K562 (cell line): ENCODE measurements at regions not wholly inside any gene's neighbourhood (a gene's known extent, or its start where the extent isn't known, plus 50 kb on each side); places are given as distances from the start of the nearest gene placed in this dataset.
"Not testable (repeated sequence)": the region's sequence is repeated elsewhere in the genome, so short reads cannot be mapped to it uniquely, and the experiment has no call there.

Experiments used
- ARID2 ChIP-seq: fragments of 450-650 bp; IDR thresholded peaks from 2 replicates; pipeline ENCODE4 v1.6.1; 2017; ENCODE audit warnings: antibody characterized with exemption, mild to moderate bottlenecking
- CEBPZ ChIP-seq: fragments of 150-350 bp; IDR thresholded peaks from 2 replicates; pipeline ENCODE4 v1.6.1; 2014; ENCODE audit warnings: low read depth, mild to moderate bottlenecking, low read length, borderline replicate concordance
- EZH2 ChIP-seq: IDR thresholded peaks from 2 replicates; pipeline ENCODE4 v1.6.1; 2012; ENCODE audit warnings: low read depth, mild to moderate bottlenecking, inconsistent platforms, low read length, borderline replicate concordance
- KLF6 ChIP-seq: fragments of 250-450 bp; sonication (Bioruptor Pico); IDR thresholded peaks from 2 replicates; pipeline ENCODE4 v1.4.0; 2020; ENCODE audit warnings: mild to moderate bottlenecking, moderate library complexity, borderline replicate concordance
- MECOM ChIP-seq: fragments of 250-450 bp; sonication (Bioruptor Pico); IDR thresholded peaks from 2 replicates; pipeline ENCODE4 v1.8.0; 2022; ENCODE audit warnings: inconsistent platforms
- MXI1 ChIP-seq: IDR thresholded peaks from 2 replicates; pipeline ENCODE4 v1.6.1; 2011; ENCODE audit warnings: low read depth, mild to moderate bottlenecking, improper control_type of control experiment, low read length
- NFYB ChIP-seq: IDR thresholded peaks from 2 replicates; pipeline ENCODE4 v1.6.1; 2011; ENCODE audit warnings: mild to moderate bottlenecking, moderate library complexity; ENCODE audit not compliant: insufficient read length; ENCODE audit errors: extremely low read depth
- PCBP1 ChIP-seq: fragments of 200-400 bp; formaldehyde crosslinking; IDR thresholded peaks from 2 replicates; pipeline ENCODE4 v1.6.1; 2018; ENCODE audit warnings: mild to moderate bottlenecking, low read depth, low read length; ENCODE audit not compliant: poor library complexity, severe bottlenecking
- POLR2A ChIP-seq: fragments of 450-650 bp; conservative IDR thresholded peaks from 2 replicates; pipeline ENCODE4 v1.6.1; 2016
- RBM14 ChIP-seq: fragments of 200-400 bp; formaldehyde crosslinking; IDR thresholded peaks from 2 replicates; pipeline ENCODE4 v1.6.1; 2018; ENCODE audit warnings: low read depth, mild to moderate bottlenecking, low read length, moderate library complexity, borderline replicate concordance; ENCODE audit not compliant: insufficient read depth
- SIN3B ChIP-seq: fragments of 450-650 bp; IDR thresholded peaks from 2 replicates; pipeline ENCODE4 v1.6.1; 2017; ENCODE audit warnings: low read depth, mild to moderate bottlenecking, moderate library complexity
- TCF7L2 ChIP-seq: fragments of 150-350 bp; IDR thresholded peaks from 2 replicates; pipeline ENCODE4 v1.6.1; 2016; ENCODE audit warnings: low read depth, mild to moderate bottlenecking, low read length, moderate library complexity
- ZFP36 ChIP-seq: fragments of 150-350 bp; IDR thresholded peaks from 2 replicates; pipeline ENCODE4 v1.6.1; 2018; ENCODE audit warnings: low read length, low read depth; ENCODE audit not compliant: partially characterized antibody
- ZKSCAN1 ChIP-seq: fragments of 150-350 bp; IDR thresholded peaks from 2 replicates; pipeline ENCODE4 v1.6.1; 2016; ENCODE audit warnings: low read depth, low read length

- not testable (repeated sequence) for TF ChIP-seq SIN3B; EZH2; CEBPZ; MXI1; TCF7L2; ZKSCAN1; KLF6 (CRISPR knock-in tag); PCBP1; POLR2A; NFYB; MECOM (CRISPR knock-in tag); ARID2; ZFP36; RBM14
Observed at GRCh38 chr7:83263442-83264034, 100.9 kb upstream of the PCLO start.
